OCI-LY3 (cell line): ENCODE measurements at regions not wholly inside any gene's neighbourhood (a gene's known extent, or its start where the extent isn't known, plus 50 kb on each side); places are given as distances from the start of the nearest gene placed in this dataset.

ENCODE experiments used
- EZH2phosphoT487 ChIP-seq: fragments of 200-600 bp; shearing (Covaris generic); IDR thresholded peaks from 2 replicates; pipeline ENCODE4 v1.6.1; 2018; ENCODE audit warnings: antibody characterized with exemption, mixed run types, low read depth
- TF ChIP-seq, protein P1 (sequence below): fragments of 200-600, 300-600 bp; sonication (generic); IDR thresholded peaks from 2 replicates; pipeline ENCODE4 v1.5.1; 2014; ENCODE audit warnings: antibody characterized with exemption, low read length, low read depth

DNA sequence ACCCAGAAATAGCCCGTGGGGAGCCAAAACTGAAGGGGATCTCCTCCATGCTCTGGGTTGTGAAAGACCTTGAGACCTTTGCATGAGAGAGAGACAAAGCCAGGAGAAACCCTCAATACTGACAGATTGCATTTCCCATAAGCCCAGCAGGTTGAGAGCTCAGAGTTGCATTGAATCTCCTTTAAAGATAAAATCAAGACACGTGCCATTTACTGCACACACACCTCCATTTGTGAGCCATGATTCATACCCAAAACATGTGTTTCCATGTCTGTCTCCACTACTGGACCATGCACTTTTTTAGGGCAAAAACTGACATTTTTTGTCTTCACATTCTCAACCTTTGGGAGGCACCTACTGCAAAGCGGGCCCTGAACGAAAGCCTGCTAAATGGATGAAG is 144.0 kb upstream of the NRIP1 start:
- TF ChIP-seq, protein P1, sequence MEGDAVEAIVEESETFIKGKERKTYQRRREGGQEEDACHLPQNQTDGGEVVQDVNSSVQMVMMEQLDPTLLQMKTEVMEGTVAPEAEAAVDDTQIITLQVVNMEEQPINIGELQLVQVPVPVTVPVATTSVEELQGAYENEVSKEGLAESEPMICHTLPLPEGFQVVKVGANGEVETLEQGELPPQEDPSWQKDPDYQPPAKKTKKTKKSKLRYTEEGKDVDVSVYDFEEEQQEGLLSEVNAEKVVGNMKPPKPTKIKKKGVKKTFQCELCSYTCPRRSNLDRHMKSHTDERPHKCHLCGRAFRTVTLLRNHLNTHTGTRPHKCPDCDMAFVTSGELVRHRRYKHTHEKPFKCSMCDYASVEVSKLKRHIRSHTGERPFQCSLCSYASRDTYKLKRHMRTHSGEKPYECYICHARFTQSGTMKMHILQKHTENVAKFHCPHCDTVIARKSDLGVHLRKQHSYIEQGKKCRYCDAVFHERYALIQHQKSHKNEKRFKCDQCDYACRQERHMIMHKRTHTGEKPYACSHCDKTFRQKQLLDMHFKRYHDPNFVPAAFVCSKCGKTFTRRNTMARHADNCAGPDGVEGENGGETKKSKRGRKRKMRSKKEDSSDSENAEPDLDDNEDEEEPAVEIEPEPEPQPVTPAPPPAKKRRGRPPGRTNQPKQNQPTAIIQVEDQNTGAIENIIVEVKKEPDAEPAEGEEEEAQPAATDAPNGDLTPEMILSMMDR, result no peak
- no peak for TF ChIP-seq EZH2phosphoT487
